GM21717 (cell line): ENCODE measurements at regions not wholly inside any gene's neighbourhood (a gene's known extent, or its start where the extent isn't known, plus 50 kb on each side); places are given as distances from the start of the nearest gene placed in this dataset.

Source experiments
- ATAC-seq: cut with Tn5 transposase; IDR thresholded peaks from one replicate; pipeline ENCODE4 v1.9.1; 2021; ENCODE audit warnings: mild to moderate bottlenecking, moderate library complexity; ENCODE audit not compliant: unreplicated experiment

DNA sequence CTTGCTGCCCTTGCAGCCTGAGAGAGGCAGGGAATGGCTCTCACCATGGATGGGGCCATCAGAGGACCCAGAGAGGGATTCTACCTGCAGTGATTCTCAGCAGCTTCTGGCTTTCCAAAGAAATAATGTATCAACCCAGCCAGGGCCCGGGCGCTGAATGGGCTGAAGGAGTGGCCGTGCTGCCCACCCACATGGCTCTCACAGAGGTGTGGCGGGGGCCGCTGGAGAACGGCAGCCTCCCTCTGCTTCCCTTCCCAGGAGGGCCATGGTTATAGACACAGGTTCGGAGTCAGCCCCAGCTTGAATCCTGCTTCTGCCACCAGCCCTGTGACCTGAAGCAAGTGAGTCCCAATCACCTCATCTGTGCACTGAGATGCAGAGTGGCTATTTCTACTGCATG is 82.7 kb downstream of the THAP12 start:
- ATAC-seq: no peak

DNA sequence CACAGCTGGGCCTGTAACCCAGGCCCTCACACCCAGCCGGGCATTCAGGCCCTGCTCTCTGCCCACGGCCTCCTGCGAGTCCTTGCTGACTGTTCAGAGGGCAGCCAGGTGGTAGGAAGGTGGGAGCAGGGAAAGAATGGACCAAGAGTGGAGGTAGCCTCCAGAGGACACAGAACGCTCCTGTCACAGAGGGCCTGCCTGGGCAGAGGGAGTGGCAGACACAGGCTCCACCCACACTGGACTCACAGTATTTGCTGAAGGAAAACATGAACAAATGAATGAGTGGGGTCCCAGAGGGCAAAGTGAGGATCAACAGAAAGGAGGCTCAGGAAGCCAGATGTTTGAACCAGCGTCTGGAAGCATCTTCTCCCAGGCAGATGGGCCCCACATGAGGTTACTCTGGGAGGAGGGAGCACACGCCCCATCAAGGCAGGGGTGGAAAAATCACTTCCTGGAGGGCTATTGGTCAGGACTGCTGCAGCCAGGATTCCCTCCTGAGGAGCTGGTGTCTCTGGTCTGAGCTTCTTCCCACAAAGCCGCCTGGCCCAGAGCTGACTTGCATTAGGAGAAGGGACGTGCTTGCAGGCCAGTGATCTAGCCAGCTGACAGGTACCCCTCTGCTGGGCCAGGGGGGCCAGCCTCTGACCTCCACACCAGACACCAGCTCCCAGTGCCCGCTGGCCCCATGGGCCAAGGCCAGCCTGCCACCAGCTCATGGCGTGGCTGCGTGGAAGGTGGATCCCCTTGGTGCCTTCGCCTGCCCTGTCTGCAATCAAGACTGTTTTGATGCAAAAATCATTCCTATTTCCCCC is 84.0 kb downstream of the THAP12 start:
- no peak for ATAC-seq

DNA sequence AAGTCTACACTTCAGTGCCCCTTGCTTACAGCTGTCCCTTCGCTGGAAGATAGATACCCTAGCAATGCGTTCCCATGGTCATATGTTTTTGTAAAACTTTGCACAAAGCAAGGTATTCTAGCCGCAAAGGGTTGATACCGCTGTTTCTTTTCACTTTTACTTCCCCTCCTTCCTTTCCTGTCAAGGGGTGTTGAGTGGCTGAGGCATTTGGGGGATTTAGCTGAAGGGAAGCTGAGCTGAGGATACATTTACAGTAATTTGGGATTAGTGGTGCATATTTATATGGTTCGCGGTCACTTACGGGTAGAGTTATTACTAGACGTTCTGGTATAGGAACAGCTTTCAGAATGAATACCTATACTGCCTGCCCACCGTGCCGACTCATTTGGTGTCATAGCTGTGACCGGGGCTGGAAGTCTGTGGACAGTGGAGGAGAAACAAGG is 86.9 kb upstream of the WNT11 start:
- peak; percentile 62 for ATAC-seq

DNA sequence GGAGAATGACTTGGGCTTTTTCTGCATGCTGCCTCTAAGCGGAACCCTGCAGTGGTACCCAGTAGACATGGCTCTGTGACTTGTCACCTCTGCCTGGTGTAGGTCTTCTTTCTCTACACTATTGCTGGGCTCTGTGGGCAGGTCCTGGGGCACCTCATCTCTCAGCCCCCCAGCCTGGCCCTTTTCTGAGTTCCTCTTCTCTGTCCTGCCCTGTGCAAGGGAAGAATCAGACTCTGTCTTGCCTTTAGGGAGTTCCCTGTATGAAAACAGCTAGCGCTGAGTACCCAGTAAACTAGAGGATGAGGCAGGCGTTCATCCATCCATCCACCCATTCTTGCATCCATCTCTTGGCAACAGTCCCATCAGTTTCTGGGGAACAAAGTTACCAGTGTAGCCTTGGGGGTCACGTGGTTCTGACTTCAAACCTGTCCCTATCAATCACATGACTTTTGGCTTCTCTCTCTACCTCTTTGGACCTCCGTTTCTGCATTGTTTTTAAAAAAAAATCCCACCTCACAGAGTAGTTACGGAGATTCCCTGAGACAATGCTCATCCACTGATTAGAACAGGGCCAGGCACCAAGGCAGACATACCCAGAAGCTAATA is 86.4 kb upstream of the WNT11 start:
- peak; percentile 5 for ATAC-seq

DNA sequence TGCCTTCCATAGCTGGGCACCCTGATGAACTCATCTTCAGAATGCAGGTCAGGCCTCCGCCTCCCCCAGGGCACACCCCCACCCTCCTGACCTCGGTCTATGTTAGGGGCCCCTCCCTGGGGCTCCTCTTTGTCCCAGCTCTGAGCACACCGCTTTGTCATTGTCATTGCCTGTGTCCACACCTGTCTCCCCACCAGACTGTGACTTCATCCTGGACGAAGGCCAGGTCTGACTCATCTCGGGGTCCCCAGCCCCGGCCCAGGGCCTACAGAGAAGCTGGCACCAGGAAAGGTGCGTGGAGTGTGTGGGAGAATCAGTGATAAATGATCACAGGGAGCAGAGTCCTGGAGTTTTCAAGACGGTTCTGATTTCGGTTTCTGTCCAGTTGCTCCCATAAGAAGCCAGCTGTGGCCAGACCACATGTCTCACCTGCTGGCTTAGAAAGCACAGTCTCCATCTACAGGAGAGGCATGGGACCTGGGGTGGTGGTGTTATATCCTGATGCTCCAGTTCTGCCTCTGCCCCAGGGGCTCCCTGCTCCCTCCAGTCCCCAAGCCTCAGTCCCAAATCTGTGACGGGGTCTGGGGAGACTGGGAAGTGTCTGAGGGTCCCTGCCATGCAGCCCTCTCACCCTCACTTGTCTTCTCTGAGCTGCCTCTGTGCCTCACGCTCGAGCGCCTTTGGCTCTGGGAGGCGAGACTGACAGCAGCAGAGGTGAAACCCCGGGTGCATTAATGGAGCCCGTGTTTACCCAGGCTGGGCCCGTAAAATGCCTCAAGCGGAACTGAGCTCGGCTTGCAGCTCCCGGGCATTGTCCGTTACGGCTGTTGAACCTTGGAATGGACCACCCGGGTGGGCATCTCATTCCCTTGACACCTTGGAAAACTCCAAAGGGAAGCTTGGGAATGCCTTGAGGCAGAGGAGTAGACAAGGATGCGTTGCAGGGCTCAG is 85.5 kb upstream of the WNT11 start:
- ATAC-seq: no peak

DNA sequence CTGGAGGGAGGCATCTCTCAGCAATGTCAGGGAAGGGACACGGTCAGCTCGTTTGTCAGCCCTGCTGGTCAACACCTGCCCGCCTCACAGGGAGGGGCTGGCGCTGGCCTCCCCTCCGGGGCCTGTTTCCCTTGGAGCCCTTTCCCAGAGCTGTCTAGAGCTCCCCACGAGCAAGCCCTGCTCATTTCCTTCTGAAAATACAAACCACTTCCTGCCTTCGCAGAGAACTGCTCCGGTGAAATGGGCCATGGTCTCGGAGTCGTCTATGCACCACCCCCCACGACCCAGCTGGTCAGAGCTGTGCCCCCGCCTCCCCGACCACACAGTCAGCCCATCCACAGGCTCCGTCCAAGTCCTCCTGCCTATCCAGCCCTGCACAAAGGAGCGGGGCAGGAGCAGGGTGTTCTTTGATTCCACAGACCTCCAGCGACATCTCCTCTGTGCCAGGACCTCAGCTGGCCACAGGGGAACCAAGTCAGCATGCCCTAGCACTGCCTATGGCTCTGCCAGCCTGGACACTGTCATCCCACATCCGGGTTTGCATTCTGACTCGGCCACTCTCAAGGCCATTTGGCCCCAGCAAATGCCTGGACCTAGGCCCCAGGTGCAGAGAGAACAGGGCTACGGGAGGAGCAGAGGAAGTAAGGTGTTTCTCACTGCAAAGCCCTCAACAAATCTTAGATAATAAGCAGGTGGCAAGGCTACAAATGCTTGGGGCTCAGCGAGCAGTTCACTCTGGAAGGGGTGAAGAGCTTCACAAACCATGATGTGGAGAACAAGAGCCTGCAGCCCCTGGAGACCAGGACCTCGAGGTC is 82.1 kb upstream of the WNT11 start:
- ATAC-seq: no peak

DNA sequence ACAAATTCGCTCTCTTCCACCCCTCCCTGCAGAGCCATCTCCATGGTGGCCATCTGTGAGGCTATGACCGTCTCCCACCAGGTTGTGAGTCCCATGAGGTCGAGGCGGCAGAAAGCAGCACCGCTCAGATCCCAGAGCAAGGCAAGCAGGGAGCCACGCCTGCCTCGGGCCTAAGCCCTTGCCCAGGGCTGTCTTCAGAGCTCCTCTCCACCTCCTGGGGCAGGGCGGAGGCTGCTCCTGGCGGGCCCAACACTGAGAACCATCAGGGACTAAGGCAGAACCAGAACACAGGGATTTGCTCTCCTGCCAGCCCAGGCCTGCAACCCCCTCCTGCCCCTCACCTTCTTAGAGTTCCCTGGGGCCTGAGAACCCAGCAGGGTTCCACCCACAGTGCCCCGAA is 80.9 kb upstream of the WNT11 start:
- no peak for ATAC-seq

DNA sequence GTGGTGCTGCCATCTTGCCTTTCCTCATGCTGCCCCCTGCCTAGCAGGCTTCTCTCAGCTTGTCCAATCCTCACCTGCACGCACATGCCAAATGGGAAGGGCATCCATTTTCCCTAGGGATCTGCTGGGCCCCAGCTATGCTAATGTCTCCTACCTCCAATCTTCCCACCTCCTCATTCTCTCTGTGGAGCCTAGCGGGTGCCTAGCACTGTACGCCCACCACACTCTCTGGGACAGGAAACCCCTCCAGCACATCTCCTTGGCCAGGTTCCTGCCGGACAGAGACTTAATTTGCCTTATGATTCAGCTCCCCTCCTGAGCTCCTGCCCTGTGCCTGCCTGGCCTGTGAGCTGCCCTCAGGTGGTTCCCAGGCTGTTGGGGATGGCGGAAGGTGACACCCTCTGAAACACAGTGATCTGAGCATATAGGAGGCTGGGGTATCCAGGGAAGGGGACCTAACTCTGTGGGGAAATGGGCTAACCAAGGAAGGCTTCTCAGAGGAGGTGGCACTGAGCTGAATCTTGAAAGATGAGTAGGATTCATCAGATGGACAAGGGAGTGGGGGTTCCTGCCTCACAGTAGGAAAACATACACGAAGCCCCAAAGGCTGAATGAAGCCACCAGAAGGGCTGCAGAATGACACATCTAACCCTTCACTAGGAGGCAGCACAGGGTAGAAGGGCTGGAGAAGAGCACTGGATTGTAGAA is 79.2 kb upstream of the WNT11 start:
- no peak for ATAC-seq

DNA sequence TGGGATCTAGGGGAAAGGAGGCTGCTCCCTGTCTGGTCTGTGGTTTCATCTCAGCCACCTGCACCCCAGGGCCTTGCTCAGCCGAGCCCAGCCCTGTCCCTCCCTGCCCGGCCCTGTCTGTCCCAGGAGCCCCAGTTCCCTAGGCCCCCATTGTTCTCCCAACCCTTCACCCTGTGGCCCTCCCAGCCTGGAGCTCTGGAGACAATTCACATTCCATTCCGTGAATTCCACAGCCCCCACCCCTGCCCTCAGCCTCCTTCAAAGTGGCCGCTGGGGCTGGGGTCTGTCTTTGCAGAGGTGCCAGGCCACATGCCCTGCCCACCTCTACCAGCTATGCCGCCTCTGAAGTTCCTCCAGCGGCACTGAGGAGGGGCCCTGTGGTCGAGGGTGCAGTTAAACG is 77.9 kb upstream of the WNT11 start:
- no peak for ATAC-seq

DNA sequence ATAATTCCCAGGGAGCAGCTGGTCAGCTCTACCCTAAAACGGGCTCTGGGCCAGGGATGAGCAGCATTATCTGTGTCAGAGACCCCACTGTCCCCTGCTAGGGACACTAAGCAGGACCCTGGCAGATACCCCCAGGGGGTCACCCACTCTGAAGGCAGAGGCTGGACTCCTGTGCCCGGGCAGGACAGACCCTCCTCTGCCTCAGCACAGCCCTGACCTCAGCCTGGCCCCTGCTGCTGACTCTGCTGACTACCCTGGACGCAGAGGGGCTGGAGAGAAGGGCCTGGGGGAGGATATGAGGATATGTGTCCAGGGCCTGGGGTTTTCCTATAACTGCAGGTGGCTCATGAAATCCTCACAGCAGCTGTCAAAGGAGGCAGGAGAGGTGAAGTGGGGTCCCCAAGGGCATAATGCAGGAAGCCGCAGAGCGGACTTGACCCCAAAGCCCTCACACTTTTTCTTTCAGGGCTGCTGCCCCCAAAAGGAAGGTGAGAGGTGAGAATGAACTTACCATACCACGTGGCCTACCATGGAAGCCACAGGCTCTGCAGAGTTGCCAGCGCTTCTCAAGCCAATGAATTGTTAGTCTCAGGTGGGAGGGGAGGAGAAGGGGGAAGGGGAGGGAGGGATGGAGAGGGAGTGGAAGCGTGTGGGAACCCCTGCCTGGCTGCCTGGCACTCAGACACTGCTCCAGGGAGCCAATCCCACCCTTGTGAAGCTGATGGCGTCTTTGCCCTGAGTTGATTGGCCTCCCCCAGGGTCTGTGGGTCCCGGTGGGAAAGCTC is 76.7 kb upstream of the WNT11 start:
- ATAC-seq: no peak

DNA sequence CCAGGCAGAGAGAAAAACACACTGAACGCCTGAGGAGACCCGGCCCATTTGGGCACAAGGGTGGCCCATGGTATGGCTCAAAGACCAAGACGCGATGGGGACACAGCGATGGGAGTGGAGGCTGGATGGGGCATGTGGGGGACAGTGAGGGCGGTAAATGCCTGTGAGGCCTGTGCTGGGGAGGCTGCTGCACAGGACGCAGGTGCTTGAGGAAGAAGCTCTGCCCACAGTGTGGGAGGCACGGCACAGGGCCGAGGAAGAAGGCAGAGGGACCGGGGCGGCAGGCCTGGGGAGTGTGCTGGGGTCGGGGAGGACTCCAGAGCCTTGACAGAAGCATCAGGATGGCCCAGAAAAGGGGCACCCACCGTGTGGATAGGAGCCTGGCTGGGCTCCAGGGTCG is 75.9 kb upstream of the WNT11 start:
- no peak for ATAC-seq

DNA sequence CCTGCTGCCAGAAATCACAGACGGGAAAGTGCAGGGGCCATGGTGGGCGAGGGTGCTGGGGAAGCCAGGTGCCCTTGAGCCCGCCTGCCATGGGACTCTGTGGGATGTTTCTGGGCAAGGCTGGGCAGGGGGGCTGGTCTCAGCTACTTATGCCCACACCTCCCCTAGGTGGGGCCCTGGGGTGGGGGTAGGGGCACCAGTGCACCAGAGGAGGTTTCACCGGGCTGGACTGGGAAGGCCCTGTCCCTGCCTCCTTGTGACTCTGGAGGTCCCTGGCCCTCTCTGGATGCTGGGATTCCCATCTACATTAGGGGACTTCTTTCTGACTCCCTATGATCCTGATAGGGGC is 75.2 kb upstream of the WNT11 start:
- ATAC-seq: no peak

DNA sequence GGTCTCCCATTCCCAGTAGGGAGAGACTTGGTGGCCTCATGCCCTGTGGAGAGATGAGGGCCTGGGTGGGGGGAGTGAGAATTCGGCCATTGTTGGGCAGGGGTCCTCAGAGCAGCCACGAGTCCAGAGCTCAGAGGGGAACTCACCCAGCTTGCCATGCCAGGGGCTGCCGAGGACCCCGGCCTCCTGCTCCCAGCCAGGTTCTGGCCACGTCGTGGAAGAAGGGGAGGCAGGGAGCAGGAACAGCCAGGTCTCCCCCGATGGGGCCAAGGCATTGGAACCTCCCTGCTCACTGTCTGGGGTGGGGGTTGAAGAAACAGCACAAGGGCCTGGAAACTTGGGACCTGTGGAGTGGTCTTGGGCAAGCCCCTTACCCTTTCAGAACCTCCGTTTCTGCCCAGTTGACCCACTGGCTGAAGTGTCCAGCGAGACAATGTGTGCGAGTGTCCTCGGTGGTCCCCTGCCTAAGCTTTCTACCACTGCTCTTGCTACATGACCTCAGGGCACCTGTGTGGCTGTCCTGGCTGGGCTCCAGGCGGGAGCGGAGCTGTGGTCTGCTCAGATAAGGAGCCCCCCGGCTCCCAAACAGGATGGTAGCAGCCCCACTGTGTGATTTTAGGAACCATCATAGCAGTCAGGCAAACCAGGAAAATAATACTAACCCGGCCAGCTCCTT is 74.7 kb upstream of the WNT11 start:
- ATAC-seq: no peak

DNA sequence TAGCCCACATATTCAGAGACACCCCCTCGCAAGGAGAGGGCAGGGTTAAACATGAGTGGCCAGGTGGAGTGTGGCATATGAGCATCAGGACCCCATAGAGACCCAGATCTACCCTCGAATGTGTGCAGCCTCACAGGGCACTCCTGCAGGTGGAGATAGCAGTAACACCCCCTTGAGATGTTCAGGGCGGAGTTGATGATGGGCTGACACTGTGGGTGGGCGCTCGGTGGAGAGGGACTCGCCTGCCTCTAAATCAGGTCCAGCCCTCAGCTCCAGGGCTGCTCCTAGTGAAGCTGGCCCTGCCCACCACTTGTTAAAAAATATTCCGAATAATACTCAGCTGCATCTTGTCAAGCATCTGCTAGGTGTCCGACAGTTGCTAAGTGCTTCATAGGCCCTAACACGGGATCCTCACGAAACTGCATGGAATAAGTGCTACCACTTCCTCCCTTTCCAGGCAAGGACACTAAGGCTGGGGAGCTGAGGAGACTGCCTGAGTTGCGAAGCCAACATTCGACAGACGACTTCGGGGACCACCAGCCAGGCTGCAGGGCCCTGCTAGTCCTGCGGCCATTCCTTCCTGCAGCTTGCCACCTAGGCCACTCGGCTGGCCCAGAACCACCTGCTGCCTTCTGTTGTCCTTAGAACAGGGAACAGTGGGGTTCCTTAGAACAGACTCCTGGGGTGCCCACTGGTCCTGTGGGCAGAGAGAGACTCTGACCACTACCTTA is 74.0 kb upstream of the WNT11 start:
- no peak for ATAC-seq

DNA sequence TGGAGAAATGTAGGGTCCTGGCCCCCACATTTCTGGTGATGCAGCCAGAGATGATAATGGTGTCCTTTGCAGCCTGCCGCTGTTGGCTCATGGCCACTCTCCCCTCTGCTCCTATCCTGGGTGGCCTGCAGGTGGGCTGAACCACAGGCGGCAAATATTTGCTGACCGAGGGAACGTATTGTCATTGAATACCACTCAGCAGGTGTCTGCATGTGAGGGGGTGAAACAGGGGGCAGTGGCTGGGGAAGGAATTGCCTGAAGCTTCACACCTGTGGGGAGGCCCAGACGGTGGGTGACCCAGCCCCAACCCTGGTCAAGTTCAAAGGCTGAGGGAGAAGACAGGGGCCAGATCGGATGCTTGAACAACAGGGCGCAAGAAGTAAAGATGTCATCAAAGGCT is 73.3 kb upstream of the WNT11 start:
- ATAC-seq: no peak

DNA sequence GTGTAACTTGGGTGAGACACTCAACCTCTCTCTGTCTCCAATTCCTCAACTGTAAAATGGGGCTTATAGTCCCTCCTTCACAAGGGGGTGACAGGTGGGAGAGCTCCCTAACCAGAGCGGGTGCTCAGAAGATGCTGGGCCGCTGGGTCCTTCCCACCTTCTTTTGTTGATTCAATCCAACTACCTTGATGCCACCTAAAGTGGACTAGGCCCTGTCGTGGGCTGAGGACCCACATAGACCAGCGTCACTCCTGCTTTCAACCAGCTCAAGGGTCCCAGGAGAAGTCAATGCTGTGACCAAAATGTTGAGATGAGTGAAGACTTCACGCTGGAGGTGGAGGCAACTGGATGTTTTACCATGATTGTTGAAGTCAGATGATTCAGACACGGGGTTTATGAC is 72.7 kb upstream of the WNT11 start:
- ATAC-seq: no peak

DNA sequence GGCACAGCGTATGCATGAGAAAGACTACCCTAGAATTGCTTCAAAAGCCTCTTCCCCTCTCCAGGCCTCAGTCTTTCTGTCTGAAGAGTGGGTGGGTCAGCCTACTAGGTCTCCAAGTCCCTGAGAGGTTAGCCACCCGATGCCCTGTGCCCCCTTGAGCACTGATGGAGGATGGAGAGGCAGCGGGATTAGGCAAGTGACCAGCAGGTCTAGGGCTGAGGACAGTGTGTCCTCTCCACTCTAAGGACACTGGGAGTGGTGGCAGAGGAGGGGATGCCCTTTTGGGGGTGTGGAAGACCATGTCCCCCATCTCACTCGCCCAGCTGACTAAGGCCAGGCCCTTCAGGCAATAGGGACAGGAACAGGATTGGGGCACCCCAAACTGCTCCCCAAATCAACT is 72.2 kb upstream of the WNT11 start:
- ATAC-seq: no peak
